ENCODE measurements at regions not wholly inside any gene's neighbourhood (a gene's known extent, or its start where the extent isn't known, plus 50 kb on each side); places are given as distances from the start of the nearest gene placed in this dataset.

DNA sequence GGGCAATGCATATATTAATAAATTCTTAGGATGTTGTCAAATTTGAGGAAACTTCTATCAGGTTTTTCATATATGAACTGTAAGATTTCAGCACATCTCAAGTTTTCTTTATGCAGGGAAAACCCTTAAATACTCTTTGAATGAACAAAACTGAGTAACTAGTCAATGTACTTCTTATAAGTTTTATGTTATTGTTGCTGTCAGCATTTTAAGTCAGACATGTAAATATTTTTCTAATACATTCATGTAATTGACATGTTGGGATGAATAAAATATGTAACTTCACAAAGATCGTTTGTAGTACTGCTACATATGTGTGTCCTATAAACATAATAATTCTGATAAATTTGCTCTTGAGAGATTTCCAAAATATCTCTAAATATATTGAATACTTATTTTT, 109.6 kb downstream of the BMP4 start:
- POLR2A ChIA-PET (ENCODE audit: partially characterized antibody): no interaction called here
- H3K27me3 ChIP-seq (replicated peaks in 1 of 4; ENCODE audit: control insufficient read depth in 3 of 4, extremely low read depth in 1 of 4, insufficient read depth in 3 of 4, low read length in 3 of 4): no peaks in the 10 kb centered on the region
- H3K27ac ChIP-seq (ENCODE audit: low read depth, low read length): no peak overlapping the region
- H3K9me3 ChIP-seq (ENCODE audit: insufficient read depth in 2 of 2, low read depth in 1 of 2, low read length in 1 of 2): no peaks in the 10 kb centered on the region
- H4K91ac ChIP-seq (replicated peaks; ENCODE audit: insufficient read length, low read length): no peak overlapping the region
- no peak overlapping the region for H3K14ac ChIP-seq (ENCODE audit: insufficient read length)
- H3K56ac ChIP-seq (replicated peaks; ENCODE audit: insufficient read length, low read depth, low read length): no peak overlapping the region
- H3K4me3 ChIP-seq (ENCODE audit: extremely low read depth in 1 of 4, insufficient read depth in 2 of 4, low read depth in 3 of 4, low read length in 4 of 4): no peak overlapping the region
- no peak overlapping the region for H2AK5ac ChIP-seq (ENCODE audit: low read depth, low read length)
- H3K4me1 ChIP-seq (replicated peaks in 1 of 4; ENCODE audit: control insufficient read depth in 3 of 4, insufficient read depth in 4 of 4, low read length in 3 of 4): no peaks in the 10 kb centered on the region; a peak in 1 of 7 replicates
- CTCF ChIA-PET (ENCODE audit: partially characterized antibody): no interaction called here
- H3K23ac ChIP-seq (ENCODE audit: insufficient read length): no peak overlapping the region
- no peak overlapping the region for H3K18ac ChIP-seq (ENCODE audit: extremely low read depth, low read length)
- H4K20me1 ChIP-seq (replicated peaks in 1 of 2; ENCODE audit: control insufficient read depth in 1 of 2, insufficient read depth in 2 of 2, low read length in 2 of 2): no peaks in the 10 kb centered on the region
- no peak overlapping the region for H2BK20ac ChIP-seq (ENCODE audit: low read length)
- no peak for FAIRE-seq
- no peak overlapping the region for H2BK15ac ChIP-seq (ENCODE audit: low read length)
- no peak overlapping the region for H2BK120ac ChIP-seq (replicated peaks; ENCODE audit: low read depth, low read length)
- no peaks in the 10 kb centered on the region for H3K36me3 ChIP-seq (ENCODE audit: control insufficient read depth in 2 of 4, insufficient read depth in 4 of 4, low read length in 3 of 4)
- TF ChIP-seq RBBP5 (IDR thresholded peaks at IDR 0.05; ENCODE audit: borderline replicate concordance, low read depth, low read length): no peak
- TF ChIP-seq TAF7 (optimal IDR thresholded peaks at IDR 0.05; ENCODE audit: borderline replicate concordance, low read depth, low read length): no peak
- H3K9ac ChIP-seq (replicated peaks in 1 of 4; ENCODE audit: extremely low read depth in 1 of 4, low read depth in 3 of 4, low read length in 3 of 4): no peak overlapping the region
- 87% methylated on average over 1 of the region's 1 CpG; no CpG with 5 or more reads in 1 of the 2 experiments for WGBS, 2 experiments (ENCODE audit: extremely low coverage in 1 of 2, insufficient coverage in 1 of 2, insufficient read length in 1 of 2, insufficient replicate concordance in 2 of 2, low coverage in 1 of 2, low lambda C conversion rate in 2 of 2, missing lambda C conversion rate in 1 of 2)
- H3K23me2 ChIP-seq (ENCODE audit: low read depth, low read length): no peaks in the 10 kb centered on the region
- no peak overlapping the region for H3K4me2 ChIP-seq (ENCODE audit: insufficient read depth in 1 of 2, low read depth in 2 of 2, low read length in 2 of 2)
- H2BK12ac ChIP-seq (ENCODE audit: low read depth, low read length): no peak overlapping the region
- H4K5ac ChIP-seq (ENCODE audit: insufficient read length, low read depth, low read length): no peak overlapping the region
- H3K4ac ChIP-seq (replicated peaks; ENCODE audit: insufficient read length, low read depth, low read length): no peak overlapping the region
- no peaks in the 10 kb centered on the region for H3K79me1 ChIP-seq (ENCODE audit: low read depth, low read length)
- no peaks in the 10 kb centered on the region for H3K79me2 ChIP-seq (ENCODE audit: control insufficient read depth in 1 of 2, insufficient read depth in 2 of 2, low read length in 2 of 2)
- H2AFZ ChIP-seq (ENCODE audit: low read length): no peak overlapping the region
- no peak for DNase-seq (ENCODE audit: low read depth in 1 of 2, low spot score in 2 of 2)
- no peak overlapping the region for H4K8ac ChIP-seq (ENCODE audit: extremely low read depth, insufficient read depth, low read length)
- no peak overlapping the region for H2BK5ac ChIP-seq (ENCODE audit: low read depth, low read length)

Data from H1 (cell line).